Left ventricle myocardium inferior (tissue), 1 donor: ENCODE measurements at regions not wholly inside any gene's neighbourhood (a gene's known extent, or its start where the extent isn't known, plus 50 kb on each side); places are given as distances from the start of the nearest gene placed in this dataset.

Source experiments
- DNase-seq: peaks from one replicate; pipeline ENCODE4 v3.0.0-alpha.2; 2020
- H3K27ac ChIP-seq: fragments of 200-600 bp; replicated peaks from 2 replicates; pipeline ENCODE4 v1.8.0; 2021
- H3K27me3 ChIP-seq: fragments of 200-600 bp; 2 replicates; pipeline ENCODE4 v1.8.0; 2021; ENCODE audit warnings: low read depth
- H3K36me3 ChIP-seq: fragments of 200-600 bp; 2 replicates; pipeline ENCODE4 v1.8.0; 2021
- H3K4me1 ChIP-seq: fragments of 200-600 bp; 2 replicates; pipeline ENCODE4 v1.8.0; 2021
- H3K4me3 ChIP-seq: fragments of 200-600 bp; 2 replicates; pipeline ENCODE4 v1.8.0; 2021; ENCODE audit warnings: mild to moderate bottlenecking, moderate library complexity
- H3K9me3 ChIP-seq: fragments of 200-600 bp; replicated peaks from 2 replicates; pipeline ENCODE4 v1.8.0; 2021
- intact Hi-C: fragments of 100-400 bp; cut with micrococcal nuclease; formaldehyde crosslinking; loops from one replicate; pipeline ENCODE4 v1.11.0; 2022
- TF ChIP-seq, protein P1 (sequence below): fragments of 200-600 bp; IDR thresholded peaks from 2 replicates; pipeline ENCODE4 v1.8.0; 2021; ENCODE audit warnings: antibody characterized with exemption, mild to moderate bottlenecking, borderline replicate concordance
- donor health status: DM: no; HTN: yes; CAD: no; lungs with severe emphysema.

DNA sequence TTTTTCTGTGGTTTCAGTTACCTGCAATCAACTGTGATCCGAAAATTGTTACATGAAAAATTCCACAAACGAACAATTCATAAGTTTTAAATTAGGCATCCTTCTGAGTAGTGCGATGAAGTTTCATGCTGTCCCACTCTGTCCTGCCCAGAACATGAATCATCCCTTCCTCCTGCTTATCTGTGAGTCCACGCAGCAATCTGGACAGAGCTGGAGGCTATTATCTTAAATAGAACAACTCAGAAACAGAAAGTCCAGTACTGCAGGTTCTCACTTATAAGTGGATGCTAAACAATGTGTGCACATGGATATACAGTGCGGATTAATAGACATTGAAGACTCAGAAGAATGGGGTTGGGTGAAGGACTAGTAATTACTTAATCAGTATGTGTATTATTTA, 583.7 kb upstream of the SPRY2 start:
- no peaks in the 10 kb centered on the region for H3K27me3 ChIP-seq
- peak overlapping the region; percentile 64 for H3K27ac ChIP-seq
- H3K9me3 ChIP-seq = no peaks in the 10 kb centered on the region
- intact Hi-C loops = no loop called here
- DNase-seq = no peak
- TF ChIP-seq, protein P1, sequence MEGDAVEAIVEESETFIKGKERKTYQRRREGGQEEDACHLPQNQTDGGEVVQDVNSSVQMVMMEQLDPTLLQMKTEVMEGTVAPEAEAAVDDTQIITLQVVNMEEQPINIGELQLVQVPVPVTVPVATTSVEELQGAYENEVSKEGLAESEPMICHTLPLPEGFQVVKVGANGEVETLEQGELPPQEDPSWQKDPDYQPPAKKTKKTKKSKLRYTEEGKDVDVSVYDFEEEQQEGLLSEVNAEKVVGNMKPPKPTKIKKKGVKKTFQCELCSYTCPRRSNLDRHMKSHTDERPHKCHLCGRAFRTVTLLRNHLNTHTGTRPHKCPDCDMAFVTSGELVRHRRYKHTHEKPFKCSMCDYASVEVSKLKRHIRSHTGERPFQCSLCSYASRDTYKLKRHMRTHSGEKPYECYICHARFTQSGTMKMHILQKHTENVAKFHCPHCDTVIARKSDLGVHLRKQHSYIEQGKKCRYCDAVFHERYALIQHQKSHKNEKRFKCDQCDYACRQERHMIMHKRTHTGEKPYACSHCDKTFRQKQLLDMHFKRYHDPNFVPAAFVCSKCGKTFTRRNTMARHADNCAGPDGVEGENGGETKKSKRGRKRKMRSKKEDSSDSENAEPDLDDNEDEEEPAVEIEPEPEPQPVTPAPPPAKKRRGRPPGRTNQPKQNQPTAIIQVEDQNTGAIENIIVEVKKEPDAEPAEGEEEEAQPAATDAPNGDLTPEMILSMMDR = no peak
- H3K4me1 ChIP-seq = peaks cover 12% of the 10 kb centered on the region
- H3K4me3 ChIP-seq = no peak overlapping the region
- no peaks in the 10 kb centered on the region for H3K36me3 ChIP-seq

DNA sequence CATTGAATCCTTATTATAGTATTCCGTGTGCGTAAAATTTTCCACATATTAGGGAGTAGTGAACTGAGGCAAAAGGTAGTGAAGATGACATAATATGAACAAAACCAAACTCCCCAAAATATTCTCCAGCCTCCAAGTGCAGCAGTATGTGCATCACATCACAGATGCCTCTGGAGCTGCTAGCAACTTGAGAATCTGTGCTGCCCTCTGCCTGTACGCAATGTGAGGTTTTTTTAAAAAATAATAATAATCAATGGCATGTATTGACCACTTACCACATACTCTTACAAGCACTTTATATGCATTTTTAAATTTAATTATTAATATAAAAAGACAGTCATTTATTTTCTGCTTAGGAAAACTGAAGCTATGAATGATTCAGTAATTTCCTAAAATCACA, 583.0 kb upstream of the SPRY2 start:
- TF ChIP-seq, protein P1 = peak; percentile 48

DNA sequence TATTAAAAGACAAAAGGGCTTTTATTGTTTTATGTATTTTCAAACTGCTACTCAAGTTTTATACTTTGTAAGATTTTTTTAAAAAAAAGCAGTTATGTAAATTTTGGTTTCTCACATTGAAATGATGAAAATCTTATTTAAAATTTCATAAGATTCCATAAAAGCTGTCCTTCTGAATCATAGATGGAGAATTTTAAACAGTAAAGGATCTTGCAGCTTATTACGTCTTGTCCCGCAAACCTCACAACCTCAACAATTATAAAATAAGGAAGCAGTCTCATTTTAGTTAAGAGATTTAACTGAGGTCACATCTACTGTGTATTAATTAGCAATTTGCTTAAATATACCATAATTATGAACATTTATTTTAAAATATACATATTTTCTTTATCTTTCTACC, 581.0 kb upstream of the SPRY2 start:
- no peak for DNase-seq
- peaks cover 12% of the 10 kb centered on the region for H3K4me1 ChIP-seq
- no peak overlapping the region for H3K27ac ChIP-seq
- no peaks in the 10 kb centered on the region for H3K36me3 ChIP-seq
- H3K27me3 ChIP-seq = no peaks in the 10 kb centered on the region
- H3K9me3 ChIP-seq = no peaks in the 10 kb centered on the region
- TF ChIP-seq, protein P1 = no peak
- intact Hi-C loops = no loop called here
- H3K4me3 ChIP-seq = no peak overlapping the region

More for the DNA sequence above, 583.0 kb upstream of the SPRY2 start:
- Histone ChIP-seq H3K27me3 (no peaks in the 10 kb centered on the region), H3K27ac (peak overlapping the region; percentile 64), H3K9me3 (no peaks in the 10 kb centered on the region), H3K36me3 (no peaks in the 10 kb centered on the region), H3K4me3 (no peak overlapping the region), H3K4me1 (peaks cover 12% of the 10 kb centered on the region)
- DNase-seq = no peak
- intact Hi-C loops = no loop called here

DNA sequence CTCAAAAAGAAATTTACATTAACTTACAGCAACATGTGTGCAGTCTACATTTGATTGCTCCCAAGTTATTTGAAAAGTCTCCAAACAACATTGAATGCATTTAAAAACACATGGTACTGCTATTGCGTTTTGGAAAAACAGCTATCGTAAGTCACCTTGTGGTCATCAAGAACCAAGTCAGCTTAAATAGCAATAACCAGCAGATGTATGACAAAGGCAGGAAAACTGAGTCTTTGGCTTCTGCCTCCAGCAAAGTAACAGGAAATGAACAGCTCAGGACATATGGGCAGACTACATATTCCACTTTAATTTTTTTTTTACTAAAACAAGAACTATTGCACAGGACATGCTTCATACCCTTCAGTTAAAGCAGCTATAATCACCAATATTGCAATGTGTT, 580.6 kb upstream of the SPRY2 start:
- intact Hi-C loops = no loop called here
- H3K36me3 ChIP-seq = no peaks in the 10 kb centered on the region
- H3K9me3 ChIP-seq = no peaks in the 10 kb centered on the region
- no peak overlapping the region for H3K27ac ChIP-seq
- H3K4me1 ChIP-seq = peaks cover 12% of the 10 kb centered on the region
- no peaks in the 10 kb centered on the region for H3K27me3 ChIP-seq
- DNase-seq = no peak
- TF ChIP-seq, protein P1 = no peak
- no peak overlapping the region for H3K4me3 ChIP-seq

DNA sequence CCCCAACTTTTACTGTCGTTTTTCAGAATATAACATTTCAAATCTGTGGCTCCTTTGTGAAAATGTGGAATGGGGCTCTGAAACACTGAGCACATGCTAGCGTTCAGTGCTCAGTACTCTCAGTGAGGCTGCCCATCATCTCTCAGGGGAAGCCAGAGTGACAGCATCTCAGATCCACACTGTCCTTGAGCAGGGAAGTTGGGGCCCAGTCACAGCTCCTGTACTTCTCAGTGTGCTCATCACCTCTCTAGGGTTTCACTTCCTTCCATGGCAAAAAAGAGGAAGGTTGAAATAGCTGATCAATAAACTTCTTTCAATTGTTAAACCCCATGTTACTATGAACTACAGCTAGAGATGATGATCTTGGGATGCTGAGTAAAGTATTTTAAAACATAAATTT, 565.9 kb upstream of the SPRY2 start:
- H3K4me1 ChIP-seq = no peaks in the 10 kb centered on the region
- DNase-seq = no peak
- H3K27ac ChIP-seq = no peak overlapping the region
- intact Hi-C loops = no loop called here
- H3K27me3 ChIP-seq = no peaks in the 10 kb centered on the region
- H3K9me3 ChIP-seq = peaks cover 10% of the 10 kb centered on the region
- H3K4me3 ChIP-seq = no peak overlapping the region
- no peaks in the 10 kb centered on the region for H3K36me3 ChIP-seq
- TF ChIP-seq, protein P1 = no peak

DNA sequence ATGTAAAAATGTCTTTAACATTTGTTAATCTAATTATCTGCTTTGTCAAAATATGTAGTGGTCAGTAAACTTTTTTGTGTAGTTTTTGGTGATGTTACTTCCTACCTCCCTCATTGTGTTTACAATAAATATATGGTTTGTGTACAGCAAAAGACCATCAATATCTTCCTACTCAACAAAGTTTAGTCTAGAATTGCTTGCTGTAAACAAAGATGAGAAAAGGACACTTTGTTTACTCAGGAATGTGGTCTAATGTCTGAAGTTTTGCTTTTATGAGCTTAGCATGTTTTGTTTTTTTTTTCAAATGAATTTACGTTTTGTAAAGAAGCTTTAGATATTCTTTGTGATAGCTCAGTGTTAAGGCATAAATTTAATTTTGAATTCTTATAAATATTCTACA, 563.5 kb upstream of the SPRY2 start:
- TF ChIP-seq, protein P1 = no peak
- Histone ChIP-seq H3K36me3 (no peaks in the 10 kb centered on the region), H3K4me3 (no peak overlapping the region), H3K9me3 (no peaks in the 10 kb centered on the region), H3K27me3 (no peaks in the 10 kb centered on the region), H3K27ac (no peak overlapping the region), H3K4me1 (peaks cover 15% of the 10 kb centered on the region)
- intact Hi-C loops = no loop called here
- DNase-seq = no peak
